Activated naive CD4-positive, alpha-beta T cell treated with anti-CD3 and anti-CD28 coated beads, Interleukin-2, amount 50 U/mL, for 72 hours (primary cell): ENCODE measurements at regions not wholly inside any gene's neighbourhood (a gene's known extent, or its start where the extent isn't known, plus 50 kb on each side); places are given as distances from the start of the nearest gene placed in this dataset.
"Not testable (repeated sequence)": the region's sequence is repeated elsewhere in the genome, so short reads cannot be mapped to it uniquely, and the experiment has no call there.

ENCODE experiments used
- ATAC-seq, 2 donors: fragments of 150-1000 bp; cut with Tn5 transposase; 2 replicates each; pipeline ENCODE4 v1.10.0; 2021; ENCODE audit warnings: mild to moderate bottlenecking in 2 of 2, moderate library complexity in 2 of 2
- DNase-seq, 2 donors: peaks; one replicate each; pipeline ENCODE4 v3.0.0; 2021 to 2022; ENCODE audit warnings: low spot score in 2 of 2
- H3K27ac Mint-ChIP-seq, 2 donors: one replicate each; pipeline ENCODE4 v1.8.0; 2022; ENCODE audit warnings: mild to moderate bottlenecking in 2 of 2, mixed read lengths in 2 of 2
- H3K36me3 Mint-ChIP-seq, 2 donors: one replicate each; pipeline ENCODE4 v1.8.0; 2022; ENCODE audit warnings: mixed read lengths in 2 of 2
- H3K9me3 Mint-ChIP-seq, 2 donors: one replicate each; pipeline ENCODE4 v1.8.0; 2022; ENCODE audit warnings: mixed read lengths in 2 of 2

DNA sequence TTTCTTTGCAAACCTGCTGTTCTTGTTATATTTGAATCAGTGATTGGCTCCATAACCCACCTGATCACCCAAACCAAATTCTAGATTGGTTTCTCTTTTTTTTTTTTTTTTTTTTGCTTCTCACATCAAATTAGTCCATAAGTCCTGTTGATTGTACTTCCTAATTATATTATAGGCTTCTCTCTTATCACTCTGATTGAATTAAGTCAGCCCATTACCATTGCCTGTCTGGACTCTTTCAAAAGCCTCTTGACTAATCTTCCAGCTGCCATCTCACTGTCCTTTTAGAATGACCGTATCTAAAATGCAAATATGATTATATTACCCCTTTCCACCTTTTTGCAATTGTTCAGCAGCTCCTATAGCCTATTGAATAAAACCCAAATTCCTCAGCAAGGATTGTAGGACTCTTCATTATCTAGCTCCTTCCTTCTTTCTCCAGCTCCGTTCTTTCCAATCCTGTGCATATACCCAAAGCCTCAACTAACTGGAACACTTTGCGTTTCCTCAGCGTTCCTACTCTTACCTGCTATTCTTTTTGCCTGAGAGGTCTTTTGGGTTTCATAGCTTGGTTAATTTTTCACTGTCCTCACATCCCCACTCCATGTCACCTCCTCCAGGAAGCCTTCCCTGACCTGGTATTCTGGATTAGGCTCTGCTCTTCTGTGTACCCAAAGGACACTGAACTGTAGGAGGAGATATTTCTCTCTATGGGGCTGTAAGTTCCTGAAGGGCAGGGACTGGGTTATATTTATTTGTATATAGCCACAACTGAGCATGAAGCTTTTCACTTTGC, 423.3 kb downstream of the TMEM135 start:
- Mint-ChIP-seq H3K27ac (no peak overlapping the region), H3K36me3 (no peaks in the 10 kb centered on the region), H3K9me3 (no peaks in the 10 kb centered on the region)
- ATAC-seq, result no peak
- DNase-seq, result no peak

- Mint-ChIP-seq H3K36me3 (no peaks in the 10 kb centered on the region), H3K27ac (no peak overlapping the region), H3K9me3 (no peaks in the 10 kb centered on the region)
- no peak for ATAC-seq
- DNase-seq, result no peak
Measured at GRCh38 chr11:87460279-87460678, 422.5 kb downstream of the TMEM135 start.

GRCh38 chr11:87459351-87459750, 421.6 kb downstream of the TMEM135 start:
- DNase-seq, result no peak
- Mint-ChIP-seq H3K27ac (no peak overlapping the region), H3K36me3 (no peaks in the 10 kb centered on the region), H3K9me3 (no peaks in the 10 kb centered on the region)
- no peak for ATAC-seq

DNA sequence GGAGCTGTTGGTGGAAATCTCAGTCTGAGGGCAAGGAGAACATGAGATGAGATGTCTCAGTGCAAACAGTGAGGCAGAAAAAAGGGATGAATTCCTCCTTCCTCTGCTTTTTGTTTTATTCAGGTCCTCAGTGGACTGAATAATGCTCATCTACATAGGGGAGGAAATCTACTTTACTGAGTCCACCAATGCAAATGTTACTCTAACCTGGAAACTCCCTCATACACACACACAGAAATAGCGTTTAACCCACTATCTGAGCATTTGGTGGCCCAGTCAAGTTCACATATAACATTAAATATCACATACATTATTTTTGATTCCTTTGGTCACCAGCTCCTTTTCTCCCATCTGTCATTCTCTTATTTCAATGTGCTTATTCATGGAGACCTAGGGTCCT, 418.8 kb downstream of the TMEM135 start:
- DNase-seq (no peak), ATAC-seq (no peak)
- Mint-ChIP-seq H3K36me3 (no peaks in the 10 kb centered on the region), H3K27ac (no peak overlapping the region), H3K9me3 (no peaks in the 10 kb centered on the region)

DNA sequence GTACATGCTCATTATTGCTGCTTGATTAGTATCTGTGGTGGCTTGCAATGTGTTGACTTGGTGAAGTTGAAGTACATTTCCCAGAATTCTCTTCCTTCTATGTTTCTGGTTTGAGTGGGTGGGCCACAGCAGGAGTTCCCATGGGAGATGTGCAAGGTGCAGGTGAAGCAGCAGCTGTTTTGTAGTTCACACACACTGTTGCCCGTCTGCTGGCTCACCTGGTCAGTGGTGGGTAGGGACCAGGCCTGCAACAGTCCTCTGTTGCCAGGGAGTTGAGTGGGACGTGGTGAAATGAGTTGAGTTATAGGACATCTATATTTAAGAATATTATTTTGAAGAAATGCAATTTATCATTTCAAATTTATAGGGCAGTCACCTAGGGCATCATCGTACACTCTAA, 417.4 kb downstream of the TMEM135 start:
- no peak for ATAC-seq
- H3K9me3 Mint-ChIP-seq, result no peaks in the 10 kb centered on the region
- no peaks in the 10 kb centered on the region for H3K36me3 Mint-ChIP-seq
- H3K27ac Mint-ChIP-seq, result no peak overlapping the region
- DNase-seq, result no peak

DNA sequence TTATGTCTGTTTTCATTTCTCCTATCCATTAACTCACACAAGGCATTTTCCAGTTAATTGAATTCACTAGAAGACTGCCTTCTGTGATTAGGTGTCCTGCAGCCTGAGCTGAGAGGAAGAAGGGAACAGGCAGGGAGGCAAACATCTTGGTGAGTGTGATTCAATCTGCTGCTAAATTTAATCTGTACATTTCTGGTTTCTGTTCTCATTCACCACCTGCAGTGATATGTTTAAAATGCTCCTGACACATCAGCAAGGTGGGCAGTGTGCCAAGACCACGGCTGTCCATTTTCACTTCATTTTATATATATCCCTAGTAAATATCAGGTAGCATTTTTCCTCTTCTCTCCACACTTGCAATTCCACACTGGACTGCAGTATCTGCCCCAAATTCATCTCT, 416.5 kb downstream of the TMEM135 start:
- ATAC-seq (no peak), DNase-seq (no peak)
- Mint-ChIP-seq H3K9me3 (no peaks in the 10 kb centered on the region), H3K36me3 (no peaks in the 10 kb centered on the region), H3K27ac (no peak overlapping the region)

- ATAC-seq (no peak), DNase-seq (no peak)
- Mint-ChIP-seq H3K9me3 (no peaks in the 10 kb centered on the region), H3K36me3 (no peaks in the 10 kb centered on the region), H3K27ac (no peak overlapping the region)
Measured at GRCh38 chr11:87453531-87454089, 415.9 kb downstream of the TMEM135 start.

- not testable (repeated sequence) for H3K27ac Mint-ChIP-seq, DNase-seq, ATAC-seq, H3K36me3 Mint-ChIP-seq, H3K9me3 Mint-ChIP-seq
Measured at GRCh38 chr11:87452025-87452424, 414.3 kb downstream of the TMEM135 start.

DNA sequence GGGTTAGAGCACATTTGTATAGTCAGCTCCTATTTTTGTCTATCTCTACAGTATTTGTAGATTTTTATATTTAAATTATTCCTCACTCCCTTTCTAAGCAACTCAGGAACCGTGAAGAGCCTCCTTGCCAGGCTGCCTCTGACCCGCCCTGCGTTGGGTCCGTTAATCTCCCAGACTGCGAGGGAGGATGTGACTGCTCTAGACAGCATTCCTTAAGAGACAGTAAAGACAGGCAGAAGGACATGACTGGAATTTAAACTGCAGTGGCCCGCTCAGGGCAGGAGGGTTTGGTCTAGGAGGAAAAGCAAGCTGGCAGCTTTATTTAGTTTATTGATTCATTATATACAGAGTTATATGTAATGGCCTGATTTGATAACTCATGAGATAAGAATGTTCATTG, 413.7 kb downstream of the TMEM135 start:
- no peak for DNase-seq
- no peaks in the 10 kb centered on the region for H3K36me3 Mint-ChIP-seq
- no peaks in the 10 kb centered on the region for H3K9me3 Mint-ChIP-seq
- H3K27ac Mint-ChIP-seq, result no peak overlapping the region
- ATAC-seq, result no peak

DNA sequence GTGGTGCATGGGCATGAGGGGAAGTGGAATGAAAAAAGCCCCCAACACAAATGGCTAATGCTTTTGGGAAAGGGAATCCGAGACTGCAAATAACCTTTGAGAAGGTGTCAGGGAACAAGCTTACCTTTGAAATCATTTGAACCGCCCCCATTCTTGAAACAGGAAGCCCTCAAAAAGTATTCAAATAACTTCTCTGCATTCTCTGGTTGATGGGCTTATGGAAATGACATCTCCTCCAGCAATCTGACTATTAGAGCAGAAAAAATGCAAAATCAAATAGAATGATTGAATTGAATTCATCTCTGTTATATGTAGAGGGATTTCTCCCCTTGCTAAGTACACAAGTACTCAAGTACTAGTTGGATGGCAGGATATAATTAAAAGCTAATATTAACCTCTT, 409.9 kb downstream of the TMEM135 start:
- ATAC-seq (no peak), DNase-seq (no peak)
- Mint-ChIP-seq H3K27ac (no peak overlapping the region), H3K36me3 (no peaks in the 10 kb centered on the region), H3K9me3 (no peaks in the 10 kb centered on the region)

DNA sequence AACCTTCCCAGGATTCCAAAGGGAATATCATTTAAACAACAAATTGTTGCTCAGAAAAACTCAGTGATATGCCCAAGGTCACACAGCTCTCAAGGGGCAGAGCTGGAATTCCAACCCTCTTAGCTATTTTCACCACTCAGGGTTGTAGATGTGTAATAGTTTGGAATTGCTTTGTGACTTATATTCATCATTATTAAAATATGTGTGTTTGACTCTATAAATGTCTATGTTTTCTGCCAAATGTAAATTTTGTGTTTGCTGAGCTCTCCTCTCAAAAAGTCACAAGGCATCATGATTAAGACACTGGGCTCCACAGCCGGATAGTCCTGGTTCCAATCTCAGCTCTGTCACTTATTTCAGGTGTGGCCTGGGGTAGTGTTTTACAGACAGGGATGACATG, 407.3 kb downstream of the TMEM135 start:
- no peaks in the 10 kb centered on the region for H3K9me3 Mint-ChIP-seq
- ATAC-seq (no peak), DNase-seq (no peak)
- H3K27ac Mint-ChIP-seq, result no peak overlapping the region
- no peaks in the 10 kb centered on the region for H3K36me3 Mint-ChIP-seq

- H3K9me3 Mint-ChIP-seq, result no peaks in the 10 kb centered on the region
- ATAC-seq, result no peak
Measured at GRCh38 chr11:87443707-87444106, 406.0 kb downstream of the TMEM135 start.

GRCh38 chr11:87440076-87440770, 402.5 kb downstream of the TMEM135 start:
- Mint-ChIP-seq H3K27ac (no peak overlapping the region), H3K9me3 (no peaks in the 10 kb centered on the region), H3K36me3 (no peaks in the 10 kb centered on the region)
- no peak for DNase-seq
- ATAC-seq, result no peak

More at GRCh38 chr11:87443707-87444106, 406.0 kb downstream of the TMEM135 start:
- DNase-seq, result no peak
- Mint-ChIP-seq H3K36me3 (no peaks in the 10 kb centered on the region), H3K27ac (no peak overlapping the region)

- Mint-ChIP-seq H3K9me3 (no peaks in the 10 kb centered on the region), H3K27ac (no peak overlapping the region), H3K36me3 (no peaks in the 10 kb centered on the region)
- DNase-seq, result no peak
- no peak for ATAC-seq
Measured at GRCh38 chr11:87438416-87438815, 400.7 kb downstream of the TMEM135 start.

DNA sequence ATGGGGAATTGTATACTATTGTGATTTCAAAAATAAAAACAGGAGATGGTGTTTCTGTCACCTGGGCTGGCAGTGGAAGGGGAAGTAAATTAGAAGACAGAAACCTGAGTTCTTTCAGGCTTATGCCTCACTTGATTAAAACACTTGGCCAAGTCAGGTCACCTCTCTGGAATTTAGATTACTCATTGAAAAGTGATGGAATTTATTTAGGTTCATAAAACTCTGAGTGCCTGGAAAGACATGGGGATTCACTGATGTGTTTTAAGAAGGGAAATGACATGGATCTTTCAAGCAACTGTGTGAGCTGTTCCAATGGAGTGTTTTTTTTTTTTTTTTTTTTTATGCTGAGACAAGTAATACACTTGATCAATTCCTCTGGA, 400.1 kb downstream of the TMEM135 start:
- Mint-ChIP-seq H3K36me3 (no peaks in the 10 kb centered on the region), H3K27ac (no peak overlapping the region), H3K9me3 (no peaks in the 10 kb centered on the region)
- no peak for ATAC-seq
- DNase-seq, result no peak

DNA sequence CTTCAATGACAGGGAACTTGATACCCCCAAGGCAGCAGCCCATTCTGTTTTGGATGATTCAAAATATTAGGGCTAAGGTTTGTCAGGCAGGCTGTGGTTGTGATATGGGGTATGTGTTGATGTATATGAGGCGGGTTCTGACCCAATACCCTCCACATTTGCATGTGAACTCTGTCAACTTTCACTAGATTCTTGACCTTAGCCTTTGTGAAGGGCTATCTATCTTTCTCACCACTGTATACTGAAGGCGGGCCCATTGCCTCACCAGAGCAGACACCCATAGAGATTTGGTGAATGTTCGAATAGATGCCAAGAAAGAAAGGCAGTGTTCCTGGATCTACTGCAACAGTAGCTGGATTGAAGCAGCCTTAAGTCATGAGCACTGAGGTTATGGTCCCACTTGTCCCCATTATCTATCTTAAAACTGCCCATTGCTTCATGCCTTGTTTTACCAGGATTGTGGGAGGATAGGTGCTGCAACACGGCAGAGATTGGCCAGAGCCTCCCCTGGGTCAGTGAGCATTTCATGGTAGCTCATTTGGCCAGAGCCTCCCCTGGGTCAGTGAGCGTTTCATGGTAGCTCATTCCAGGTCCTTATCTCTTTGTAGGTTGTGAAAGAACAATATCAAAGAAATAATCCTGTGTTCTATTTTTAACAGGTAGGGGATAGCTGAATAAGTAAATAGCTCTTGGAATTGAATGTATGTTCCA, 399.6 kb downstream of the TMEM135 start:
- H3K27ac Mint-ChIP-seq, result no peak overlapping the region
- no peaks in the 10 kb centered on the region for H3K9me3 Mint-ChIP-seq
- ATAC-seq, result no peak
- no peak for DNase-seq
- H3K36me3 Mint-ChIP-seq, result no peaks in the 10 kb centered on the region

GRCh38 chr11:87432022-87432421, 394.3 kb downstream of the TMEM135 start:
- Mint-ChIP-seq H3K27ac (no peak overlapping the region), H3K9me3 (no peaks in the 10 kb centered on the region), H3K36me3 (no peaks in the 10 kb centered on the region)
- ATAC-seq (no peak), DNase-seq (no peak)
